ENCODE measurements at regions not wholly inside any gene's neighbourhood (a gene's known extent, or its start where the extent isn't known, plus 50 kb on each side); places are given as distances from the start of the nearest gene placed in this dataset.
A peak's percentile ranks its signal among the peaks of the same experiment; 100 is the strongest.
"Not testable (repeated sequence)": the region's sequence is repeated elsewhere in the genome, so short reads cannot be mapped to it uniquely, and the experiment has no call there.

DNA sequence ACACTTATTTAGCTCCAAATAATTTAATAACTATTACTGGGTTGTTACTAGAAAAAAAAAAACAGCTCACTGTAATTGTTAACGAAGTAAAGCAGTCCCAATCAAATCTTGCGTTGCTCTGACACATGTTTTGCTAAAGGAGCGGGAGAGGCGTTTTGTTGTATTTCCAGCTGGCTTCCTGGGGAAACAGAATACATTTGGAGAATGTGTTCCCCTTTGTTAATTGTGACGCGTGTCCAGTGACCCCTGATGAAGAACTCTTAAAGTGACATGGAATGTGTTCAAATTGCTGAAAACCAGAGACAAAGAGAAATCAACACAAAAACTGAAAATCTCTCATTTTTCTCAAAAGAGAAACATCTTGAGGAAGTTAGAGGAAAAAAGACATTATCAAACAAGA lies 1690.6 kb downstream of the SPATA31A7 start:
- H3K9me3 Mint-ChIP-seq; H3K4me3 ChIP-seq; H3K27ac Mint-ChIP-seq; H3K9me3 ChIP-seq (ENCODE audit: low read depth); H3K4me1 ChIP-seq; H2AFZ ChIP-seq (replicated peaks); H3K4me2 ChIP-seq; H3K4me1 Mint-ChIP-seq; H3K4me3 Mint-ChIP-seq; H3K27ac ChIP-seq; H3K79me2 ChIP-seq (ENCODE audit: low read depth); H3F3A ChIP-seq (ENCODE audit: low read depth); H4K20me1 ChIP-seq (ENCODE audit: low read depth); H3K9ac ChIP-seq; H3K36me3 ChIP-seq; H3K36me3 Mint-ChIP-seq: not testable (repeated sequence)
- H3K27me3 Mint-ChIP-seq (ENCODE audit: insufficient read depth, low read depth): peaks cover 11% of the 10 kb centered on the region
- DNase-seq (ENCODE audit: low spot score): peak; percentile 45
- H3K27me3 ChIP-seq: peaks cover 81% of the 10 kb centered on the region

DNA sequence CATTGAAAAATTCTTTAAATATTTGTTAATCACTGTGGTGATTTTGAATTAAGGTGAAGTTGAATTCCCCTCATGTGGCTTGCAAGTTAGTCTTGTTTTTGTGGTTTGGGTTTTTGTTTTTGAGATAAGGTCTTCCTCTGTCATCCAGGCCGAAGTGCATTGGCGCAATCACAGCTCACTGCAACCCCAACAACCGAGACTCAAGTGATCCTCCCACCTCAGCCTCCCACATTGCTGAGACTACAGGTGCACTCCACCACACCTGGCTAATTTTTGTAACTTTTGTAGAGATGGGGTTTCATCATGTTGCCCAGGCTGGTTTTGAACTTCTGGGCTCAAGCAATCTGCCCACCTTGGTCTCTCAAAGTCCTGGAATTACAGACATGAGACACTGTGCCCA lies 1691.1 kb downstream of the SPATA31A7 start:
- not testable (repeated sequence) for H2AFZ ChIP-seq (replicated peaks); H3K9me3 Mint-ChIP-seq; H3K36me3 Mint-ChIP-seq; H3K27ac ChIP-seq; H3K9me3 ChIP-seq (ENCODE audit: low read depth); H3K4me1 ChIP-seq; H3K36me3 ChIP-seq; H3K4me3 Mint-ChIP-seq; H4K20me1 ChIP-seq (ENCODE audit: low read depth); H3K4me1 Mint-ChIP-seq; H3K27ac Mint-ChIP-seq; H3K4me2 ChIP-seq; H3K4me3 ChIP-seq; H3K79me2 ChIP-seq (ENCODE audit: low read depth); H3F3A ChIP-seq (ENCODE audit: low read depth); DNase-seq (ENCODE audit: low spot score); H3K9ac ChIP-seq
- peaks cover 11% of the 10 kb centered on the region for H3K27me3 Mint-ChIP-seq (ENCODE audit: insufficient read depth, low read depth)
- H3K27me3 ChIP-seq: peaks cover 78% of the 10 kb centered on the region

DNA sequence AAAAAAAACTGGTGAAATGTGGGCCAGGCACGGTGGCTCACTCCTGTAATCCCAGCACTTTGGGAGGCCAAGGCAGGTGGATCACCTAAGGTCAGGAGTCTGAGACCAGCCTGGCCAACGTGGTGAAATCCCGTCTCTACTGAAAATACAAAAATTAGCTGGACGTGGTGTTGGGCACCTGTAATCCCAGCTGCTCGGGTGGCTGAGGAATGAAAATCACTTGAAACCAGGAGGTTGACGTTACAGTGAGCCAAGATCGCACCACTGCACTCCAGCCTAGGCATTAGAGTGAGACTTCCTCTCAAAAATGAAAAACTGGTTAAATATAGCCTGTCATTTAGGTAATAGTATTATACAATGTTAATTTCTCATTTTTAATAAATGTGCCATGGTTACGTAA lies 1692.0 kb downstream of the SPATA31A7 start:
- not testable (repeated sequence) for H3K9me3 ChIP-seq (ENCODE audit: low read depth); H3K4me1 Mint-ChIP-seq; H3K4me2 ChIP-seq; H2AFZ ChIP-seq (replicated peaks); H4K20me1 ChIP-seq (ENCODE audit: low read depth); DNase-seq (ENCODE audit: low spot score); H3K9ac ChIP-seq; H3K9me3 Mint-ChIP-seq; H3K4me3 Mint-ChIP-seq; H3K36me3 Mint-ChIP-seq; H3K79me2 ChIP-seq (ENCODE audit: low read depth); H3K27ac Mint-ChIP-seq; H3F3A ChIP-seq (ENCODE audit: low read depth); H3K4me1 ChIP-seq; H3K4me3 ChIP-seq; H3K27ac ChIP-seq; H3K36me3 ChIP-seq
- peaks cover 71% of the 10 kb centered on the region for H3K27me3 ChIP-seq
- peaks cover 11% of the 10 kb centered on the region for H3K27me3 Mint-ChIP-seq (ENCODE audit: insufficient read depth, low read depth)

DNA sequence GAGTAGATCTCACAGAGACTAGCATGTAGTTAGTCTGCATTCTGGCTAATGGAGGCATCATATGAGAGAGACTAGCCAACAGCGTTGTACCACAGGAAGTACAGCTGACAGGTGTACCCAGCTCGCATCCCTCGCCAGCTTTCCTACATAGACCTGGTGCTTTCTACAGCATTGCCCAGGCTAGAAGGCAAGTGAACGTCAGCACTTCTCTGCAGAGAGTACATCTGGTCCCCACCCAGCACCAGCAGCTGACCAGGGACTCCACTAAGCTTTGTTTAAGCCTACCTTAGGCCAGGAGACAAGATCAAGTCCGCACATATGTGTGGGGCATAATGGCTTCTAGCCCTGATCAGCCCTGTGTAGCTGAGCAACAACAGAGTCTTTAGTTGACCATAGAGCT lies 1692.9 kb downstream of the SPATA31A7 start:
- not testable (repeated sequence) for DNase-seq (ENCODE audit: low spot score); H3K9ac ChIP-seq
- H3K27me3 Mint-ChIP-seq (ENCODE audit: insufficient read depth, low read depth): peaks cover 11% of the 10 kb centered on the region

DNA sequence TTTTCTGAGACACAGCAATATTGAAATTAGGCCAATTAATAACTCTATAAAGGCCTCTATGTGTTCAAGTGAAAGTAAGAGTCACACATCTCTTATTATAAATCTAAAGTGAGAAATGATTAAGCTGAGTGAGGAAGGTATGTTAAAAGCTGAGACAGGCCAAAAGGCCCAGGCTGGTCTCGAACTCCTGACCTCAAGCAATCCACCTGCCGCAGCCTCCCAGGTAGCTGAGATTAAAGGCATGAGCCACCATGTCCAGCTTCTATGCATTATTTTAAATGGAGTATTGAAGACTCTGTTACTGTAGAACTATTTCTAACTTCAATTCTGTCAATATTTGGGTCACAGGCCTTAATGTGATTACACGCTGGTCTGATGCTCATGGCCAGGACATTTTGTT lies 1706.9 kb downstream of the SPATA31A7 start:
- H4K20me1 ChIP-seq (ENCODE audit: low read depth); H3K9me3 Mint-ChIP-seq; H3K27ac Mint-ChIP-seq: not testable (repeated sequence)

More for the DNA sequence above, 1692.9 kb downstream of the SPATA31A7 start:
- peaks cover 63% of the 10 kb centered on the region for H3K27me3 ChIP-seq
- H3K27ac ChIP-seq; H3F3A ChIP-seq (ENCODE audit: low read depth); H3K79me2 ChIP-seq (ENCODE audit: low read depth); H3K4me2 ChIP-seq; H3K9me3 ChIP-seq (ENCODE audit: low read depth); H3K36me3 Mint-ChIP-seq; H2AFZ ChIP-seq (replicated peaks); H3K9me3 Mint-ChIP-seq; H3K36me3 ChIP-seq; H4K20me1 ChIP-seq (ENCODE audit: low read depth); H3K27ac Mint-ChIP-seq; H3K4me3 Mint-ChIP-seq; H3K4me1 Mint-ChIP-seq; H3K4me3 ChIP-seq; H3K4me1 ChIP-seq: not testable (repeated sequence)

DNA sequence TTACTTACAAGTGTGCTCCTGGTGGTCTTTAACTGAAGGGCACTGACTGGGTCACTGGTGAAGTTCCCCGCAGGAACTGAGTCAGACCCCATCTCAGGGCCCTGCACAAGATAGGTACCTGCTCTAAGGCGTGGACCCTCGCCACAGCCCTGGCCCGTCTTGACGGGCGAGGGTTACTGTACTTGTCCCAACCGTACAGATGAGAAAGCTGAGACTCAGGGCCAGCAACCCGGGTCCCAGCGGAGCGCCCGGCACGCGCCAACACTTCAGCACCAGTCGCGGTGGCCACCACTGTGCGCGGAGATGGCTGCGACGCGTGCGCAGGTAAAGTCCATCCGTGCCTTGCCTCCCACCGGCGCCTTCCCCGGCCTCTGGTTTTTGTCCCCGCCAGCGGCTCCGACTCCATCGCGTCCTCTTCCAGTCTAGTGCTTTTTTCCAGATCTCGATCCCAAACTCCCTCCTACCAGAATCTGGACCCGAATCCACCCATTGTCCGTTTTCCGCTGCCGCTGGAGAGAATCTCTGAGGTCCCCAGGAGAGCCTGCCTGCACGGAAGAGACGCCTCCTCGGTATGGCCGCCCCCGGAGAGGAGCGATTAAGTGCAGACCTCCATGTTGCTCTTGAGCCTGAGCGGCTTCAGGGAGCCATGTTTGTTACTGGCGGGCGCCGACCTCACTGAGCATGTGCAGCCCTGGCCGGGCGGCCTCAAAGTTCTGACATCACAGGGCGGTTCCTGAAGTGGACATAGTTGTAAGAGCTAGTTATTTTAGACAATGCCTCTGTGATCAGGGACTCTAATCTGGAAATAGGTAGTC lies 1707.8 kb downstream of the SPATA31A7 start:
- H4K20me1 ChIP-seq (ENCODE audit: low read depth); H3K4me2 ChIP-seq; H3K9me3 Mint-ChIP-seq; H3K9me3 ChIP-seq (ENCODE audit: low read depth); H3K27me3 ChIP-seq; H3K27me3 Mint-ChIP-seq (ENCODE audit: insufficient read depth, low read depth); H3K79me2 ChIP-seq (ENCODE audit: low read depth); H3K36me3 ChIP-seq; H3K4me3 Mint-ChIP-seq; H2AFZ ChIP-seq (replicated peaks); H3K36me3 Mint-ChIP-seq; H3K4me1 Mint-ChIP-seq; H3K27ac ChIP-seq; H3F3A ChIP-seq (ENCODE audit: low read depth); H3K27ac Mint-ChIP-seq; H3K9ac ChIP-seq; H3K4me1 ChIP-seq: not testable (repeated sequence)
- peak; percentile 2 for DNase-seq (ENCODE audit: low spot score)
- peak overlapping the region; percentile 42 for H3K4me3 ChIP-seq

More for the DNA sequence above, 1706.9 kb downstream of the SPATA31A7 start:
- not testable (repeated sequence) for H3K4me2 ChIP-seq; H3K27ac ChIP-seq; H3K4me3 Mint-ChIP-seq; H3K36me3 ChIP-seq; DNase-seq (ENCODE audit: low spot score); H3K9ac ChIP-seq; H3K36me3 Mint-ChIP-seq; H3K27me3 Mint-ChIP-seq (ENCODE audit: insufficient read depth, low read depth); H3K27me3 ChIP-seq; H3K79me2 ChIP-seq (ENCODE audit: low read depth); H3F3A ChIP-seq (ENCODE audit: low read depth); H3K4me3 ChIP-seq; H2AFZ ChIP-seq (replicated peaks); H3K9me3 ChIP-seq (ENCODE audit: low read depth); H3K4me1 ChIP-seq; H3K4me1 Mint-ChIP-seq

DNA sequence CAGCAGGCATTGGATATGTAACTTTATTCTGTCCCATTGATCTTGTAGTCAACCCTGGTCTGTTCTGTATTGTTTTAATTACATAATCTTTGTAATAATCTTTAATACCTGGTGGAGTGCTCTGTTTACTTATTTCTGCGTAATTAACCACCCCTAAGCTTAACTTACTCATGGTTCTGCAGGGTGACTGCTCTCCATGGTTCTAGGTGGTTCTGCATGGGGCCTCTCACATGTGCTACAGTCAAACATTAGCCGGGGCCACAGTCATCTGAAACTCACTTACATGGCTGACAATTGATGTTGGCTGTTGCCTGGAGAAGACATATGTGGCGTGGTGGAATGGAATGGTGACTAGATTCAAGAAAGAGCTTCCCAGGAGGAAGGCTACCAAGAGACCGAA lies 1709.8 kb downstream of the SPATA31A7 start:
- H3K4me3 Mint-ChIP-seq; H3K27ac Mint-ChIP-seq; H3K4me2 ChIP-seq; H3K27ac ChIP-seq; H3K9me3 ChIP-seq (ENCODE audit: low read depth); H3K9me3 Mint-ChIP-seq; H3F3A ChIP-seq (ENCODE audit: low read depth); H3K27me3 ChIP-seq; H3K36me3 ChIP-seq; H3K4me1 ChIP-seq; H4K20me1 ChIP-seq (ENCODE audit: low read depth); H3K36me3 Mint-ChIP-seq; H2AFZ ChIP-seq (replicated peaks); H3K79me2 ChIP-seq (ENCODE audit: low read depth); H3K27me3 Mint-ChIP-seq (ENCODE audit: insufficient read depth, low read depth); DNase-seq (ENCODE audit: low spot score); H3K4me3 ChIP-seq; H3K9ac ChIP-seq; H3K4me1 Mint-ChIP-seq: not testable (repeated sequence)

DNA sequence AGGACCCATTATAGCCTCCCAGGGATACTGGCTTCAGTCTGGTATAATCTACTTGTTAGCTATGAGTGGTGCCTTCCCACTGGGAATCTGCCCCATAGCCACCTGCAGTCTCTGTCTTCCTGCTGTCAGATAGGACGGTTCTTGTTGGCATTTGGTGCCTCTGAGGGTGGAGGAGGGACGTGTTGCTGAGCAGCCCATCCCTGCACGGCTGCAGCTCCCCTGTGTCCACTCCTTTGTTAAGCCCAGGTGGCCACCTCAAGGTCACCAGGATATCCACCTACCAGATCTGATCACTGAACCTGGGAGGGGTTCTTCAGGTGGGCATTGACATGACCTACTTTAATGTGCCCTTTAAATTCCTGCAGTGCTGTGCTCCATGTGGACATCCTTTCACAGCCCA lies 1714.2 kb downstream of the SPATA31A7 start:
- not testable (repeated sequence) for H3K79me2 ChIP-seq (ENCODE audit: low read depth); DNase-seq (ENCODE audit: low spot score); H3F3A ChIP-seq (ENCODE audit: low read depth); H3K9ac ChIP-seq; H3K27ac ChIP-seq; H3K9me3 ChIP-seq (ENCODE audit: low read depth); H2AFZ ChIP-seq (replicated peaks); H3K4me1 ChIP-seq; H3K4me1 Mint-ChIP-seq; H4K20me1 ChIP-seq (ENCODE audit: low read depth); H3K4me3 ChIP-seq; H3K4me2 ChIP-seq; H3K36me3 Mint-ChIP-seq; H3K27ac Mint-ChIP-seq; H3K27me3 ChIP-seq; H3K27me3 Mint-ChIP-seq (ENCODE audit: insufficient read depth, low read depth); H3K36me3 ChIP-seq; H3K9me3 Mint-ChIP-seq; H3K4me3 Mint-ChIP-seq

Data from neural progenitor cell (in vitro differentiated cells).